CD4-positive, alpha-beta memory T cell (primary cell): ENCODE measurements at regions not wholly inside any gene's neighbourhood (a gene's known extent, or its start where the extent isn't known, plus 50 kb on each side); places are given as distances from the start of the nearest gene placed in this dataset.

Experiments used
- CTCF ChIA-PET: fragments of 350-600 bp; sonication (Branson Sonifier 250); formaldehyde crosslinking; loops from one replicate; lab custom pipeline; 2021; ENCODE audit warnings: inconsistent platforms; ENCODE audit not compliant: partially characterized antibody; lab: Charles Lee
- POLR2A ChIA-PET: fragments of 350-600 bp; sonication (Branson Sonifier 250); formaldehyde crosslinking; loops from one replicate; lab custom pipeline; 2021; ENCODE audit not compliant: partially characterized antibody; lab: Charles Lee
- DNase-seq, 5 donors: peaks; one replicate each; pipeline versions ENCODE4 v3.0.0 to v3.0.0-alpha.2; 2020 to 2022; ENCODE audit warnings: mixed read lengths in 1 of 5
- H3K27ac ChIP-seq: one replicate; pipeline ENCODE4 v1.7.0; 2013; ENCODE audit warnings: low read depth, low read length
- H3K27me3 ChIP-seq: 2 replicates; pipeline ENCODE4 v1.7.0; 2013; ENCODE audit warnings: mild to moderate bottlenecking, low read length, moderate library complexity; ENCODE audit not compliant: insufficient read depth
- H3K36me3 ChIP-seq: 2 replicates; pipeline ENCODE4 v1.7.0; 2013; ENCODE audit warnings: mild to moderate bottlenecking, low read length, moderate library complexity; ENCODE audit not compliant: insufficient read depth
- H3K4me1 ChIP-seq: 2 replicates; pipeline ENCODE4 v1.7.0; 2013; ENCODE audit warnings: mild to moderate bottlenecking, low read length, moderate library complexity; ENCODE audit not compliant: insufficient read depth
- H3K4me3 ChIP-seq, 2 donors: one replicate each; pipeline ENCODE4 v1.7.0; 2013; ENCODE audit warnings: low read length in 2 of 2, mild to moderate bottlenecking in 1 of 2
- H3K9me3 ChIP-seq, 2 donors: one replicate each; pipeline ENCODE4 v1.7.0; 2013; ENCODE audit warnings: low read length in 2 of 2, control low read depth in 1 of 2; ENCODE audit not compliant: control insufficient read depth in 1 of 2
- H3K27ac Mint-ChIP-seq, 7 donors: one replicate each; pipeline ENCODE4 v1.8.0; 2020 to 2021; ENCODE audit warnings: mixed read lengths in 7 of 7, mild to moderate bottlenecking in 6 of 7, inconsistent platforms in 3 of 7, moderate library complexity in 3 of 7
- H3K27me3 Mint-ChIP-seq, 2 donors: one replicate each; pipeline ENCODE4 v1.8.0; 2020 to 2021; ENCODE audit warnings: mixed read lengths in 2 of 2
- H3K36me3 Mint-ChIP-seq, 2 donors: one replicate each; pipeline ENCODE4 v1.8.0; 2020 to 2021; ENCODE audit warnings: mixed read lengths in 2 of 2, inconsistent platforms in 1 of 2, mild to moderate bottlenecking in 1 of 2
- H3K4me1 Mint-ChIP-seq, 4 donors: one replicate each; pipeline ENCODE4 v1.8.0; 2020 to 2021; ENCODE audit warnings: mixed read lengths in 4 of 4, mild to moderate bottlenecking in 1 of 4
- H3K4me3 Mint-ChIP-seq, 8 donors: one replicate each; pipeline ENCODE4 v1.8.0; 2020 to 2021; ENCODE audit warnings: mixed read lengths in 8 of 8, mild to moderate bottlenecking in 7 of 8, moderate library complexity in 6 of 8, inconsistent platforms in 3 of 8
- H3K9me3 Mint-ChIP-seq, 8 donors: one replicate each; pipeline ENCODE4 v1.8.0; 2020 to 2021; ENCODE audit warnings: mixed read lengths in 8 of 8, mild to moderate bottlenecking in 5 of 8, inconsistent platforms in 3 of 8, moderate library complexity in 1 of 8
- intact Hi-C: fragments of 100-400 bp; cut with micrococcal nuclease; formaldehyde crosslinking; loops from one replicate; pipeline ENCODE4 v1.15.1; 2023

DNA sequence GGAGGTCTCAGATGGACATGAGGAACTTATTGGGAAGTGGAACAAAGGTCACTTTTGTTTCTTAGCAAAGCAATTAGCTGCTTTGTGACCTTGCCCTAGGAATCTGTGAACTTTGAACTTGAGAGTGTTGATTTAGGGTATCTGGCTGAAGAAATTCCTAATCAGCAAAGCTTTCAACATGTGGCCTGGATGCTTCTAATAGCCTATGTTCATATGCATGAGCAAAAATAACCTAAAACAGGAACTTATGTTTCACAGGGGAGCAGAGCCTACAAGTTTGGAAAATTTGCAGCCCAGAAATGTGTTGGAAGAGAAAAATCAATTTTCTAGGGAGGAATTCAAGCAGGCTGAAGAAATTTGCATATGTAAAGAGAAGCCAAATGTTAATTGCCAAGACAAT lies 405.8 kb upstream of the SALL3 start:
- H3K4me3 ChIP-seq: no peak overlapping the region
- H3K4me1 ChIP-seq: no peaks in the 10 kb centered on the region
- POLR2A ChIA-PET: no interaction called here
- Mint-ChIP-seq H3K4me3 (no peak overlapping the region), H3K27ac (no peak overlapping the region), H3K27me3 (peaks cover 0 to 3% of the 10 kb centered on the region in 2 donors), H3K4me1 (no peaks in the 10 kb centered on the region), H3K9me3 (peaks cover 6 to 41% (median 25%) of the 10 kb centered on the region in 8 donors), H3K36me3 (no peaks in the 10 kb centered on the region)
- CTCF ChIA-PET: no interaction called here
- intact Hi-C loops: no loop called here
- H3K27ac ChIP-seq: no peak overlapping the region
- H3K27me3 ChIP-seq: no peaks in the 10 kb centered on the region
- peaks cover 0 to 4% of the 10 kb centered on the region in 2 donors for H3K9me3 ChIP-seq
- no peak for DNase-seq
- no peaks in the 10 kb centered on the region for H3K36me3 ChIP-seq

DNA sequence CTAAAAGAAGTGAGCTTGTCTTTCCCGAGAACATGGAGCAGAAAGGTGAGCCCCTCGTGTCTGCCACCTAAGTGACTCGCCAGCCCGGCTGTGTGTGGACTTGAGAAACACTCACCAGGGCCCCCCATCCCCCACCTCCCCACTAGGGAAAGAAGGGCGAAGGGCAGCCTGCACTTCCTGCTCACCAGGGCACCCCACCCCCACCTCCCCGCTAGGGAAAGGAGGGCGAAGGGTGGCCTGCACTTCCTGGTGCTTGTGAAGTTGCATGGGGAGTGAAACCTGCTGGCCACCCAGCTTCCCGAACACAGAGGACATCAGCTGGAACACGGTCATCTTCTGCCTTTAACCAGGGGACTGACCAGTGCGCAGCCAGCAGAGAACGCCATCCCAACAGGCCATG lies 402.7 kb upstream of the SALL3 start:
- POLR2A ChIA-PET: no interaction called here
- CTCF ChIA-PET: no interaction called here

DNA sequence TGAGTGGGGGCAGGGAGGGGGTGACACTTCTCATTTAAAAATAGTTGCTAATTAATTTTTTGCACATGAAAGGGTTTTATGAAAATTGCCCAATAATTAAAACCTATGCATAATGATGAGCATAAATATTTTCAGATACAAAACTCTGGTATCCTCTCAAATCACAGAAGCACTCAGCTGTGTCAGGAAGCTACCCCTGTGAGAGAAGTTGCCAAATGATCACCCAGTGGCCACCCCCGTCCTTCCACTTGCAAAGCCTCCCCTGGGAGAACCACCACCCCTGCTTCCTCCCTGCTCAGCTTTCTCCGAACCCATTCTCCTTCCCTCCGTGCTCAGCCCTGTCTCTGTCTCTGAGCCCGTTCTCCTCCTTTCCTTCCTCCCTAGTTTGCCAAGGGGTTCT lies 400.2 kb upstream of the SALL3 start:
- Mint-ChIP-seq H3K4me3 (no peak overlapping the region), H3K9me3 (peaks cover 2 to 15% (median 9%) of the 10 kb centered on the region in 8 donors), H3K36me3 (no peaks in the 10 kb centered on the region), H3K27ac (no peak overlapping the region), H3K4me1 (no peaks in the 10 kb centered on the region), H3K27me3 (peaks cover 0 to 3% of the 10 kb centered on the region in 2 donors)
- H3K27ac ChIP-seq: no peak overlapping the region
- intact Hi-C loops: no loop called here
- ChIA-PET POLR2A (no interaction called here), CTCF (no interaction called here)
- no peaks in the 10 kb centered on the region for H3K36me3 ChIP-seq
- H3K4me1 ChIP-seq: no peaks in the 10 kb centered on the region
- no peak for DNase-seq
- H3K4me3 ChIP-seq: no peak overlapping the region
- peaks cover 0 to 4% of the 10 kb centered on the region in 2 donors for H3K9me3 ChIP-seq
- H3K27me3 ChIP-seq: no peaks in the 10 kb centered on the region

More for the DNA sequence above, 402.7 kb upstream of the SALL3 start:
- Mint-ChIP-seq H3K27ac (no peak overlapping the region), H3K27me3 (peaks cover 0 to 3% of the 10 kb centered on the region in 2 donors), H3K9me3 (peaks cover 2 to 32% (median 20%) of the 10 kb centered on the region in 8 donors), H3K4me1 (no peaks in the 10 kb centered on the region), H3K36me3 (no peaks in the 10 kb centered on the region), H3K4me3 (no peak overlapping the region)
- Histone ChIP-seq H3K27ac (no peak overlapping the region), H3K36me3 (no peaks in the 10 kb centered on the region), H3K4me1 (no peaks in the 10 kb centered on the region), H3K4me3 (no peak overlapping the region), H3K27me3 (no peaks in the 10 kb centered on the region), H3K9me3 (peaks cover 0 to 4% of the 10 kb centered on the region in 2 donors)
- DNase-seq: no peak
- intact Hi-C loops: no loop called here

DNA sequence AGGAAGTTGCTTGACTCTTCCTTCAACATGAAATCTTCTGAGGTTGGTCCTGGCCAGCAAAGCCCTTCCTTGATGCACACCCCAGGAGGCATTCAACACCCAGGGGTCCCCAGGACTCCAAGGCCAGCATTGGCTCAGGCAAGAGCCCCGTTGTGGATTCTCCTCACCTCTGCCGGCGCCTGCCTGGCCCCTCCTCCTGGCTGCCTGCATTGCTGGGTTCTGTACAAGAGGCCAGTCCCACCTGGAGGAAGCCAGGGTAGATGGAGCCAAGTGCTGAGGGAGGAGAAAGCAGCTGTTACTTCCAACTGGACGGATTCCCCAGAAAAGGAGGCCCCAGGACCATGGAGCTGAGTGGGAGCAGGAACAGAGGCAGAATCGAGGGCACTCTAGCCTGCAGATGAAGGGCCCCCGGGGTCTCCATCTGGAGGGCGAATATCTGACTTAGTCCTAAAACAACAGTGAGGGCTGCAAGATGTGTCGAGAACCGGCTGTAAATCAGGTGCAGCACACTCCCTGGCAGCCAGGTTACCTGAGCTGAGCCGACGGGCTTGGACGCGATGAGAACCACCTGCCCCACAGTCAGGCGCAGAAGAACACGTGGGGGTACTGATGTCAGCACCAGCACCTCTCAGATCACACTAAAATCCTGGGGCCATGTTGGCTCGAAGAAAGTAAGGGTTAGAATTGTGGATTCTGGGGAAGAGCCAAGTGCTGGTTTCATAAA lies 399.6 kb upstream of the SALL3 start:
- no peak overlapping the region for H3K27ac Mint-ChIP-seq

DNA sequence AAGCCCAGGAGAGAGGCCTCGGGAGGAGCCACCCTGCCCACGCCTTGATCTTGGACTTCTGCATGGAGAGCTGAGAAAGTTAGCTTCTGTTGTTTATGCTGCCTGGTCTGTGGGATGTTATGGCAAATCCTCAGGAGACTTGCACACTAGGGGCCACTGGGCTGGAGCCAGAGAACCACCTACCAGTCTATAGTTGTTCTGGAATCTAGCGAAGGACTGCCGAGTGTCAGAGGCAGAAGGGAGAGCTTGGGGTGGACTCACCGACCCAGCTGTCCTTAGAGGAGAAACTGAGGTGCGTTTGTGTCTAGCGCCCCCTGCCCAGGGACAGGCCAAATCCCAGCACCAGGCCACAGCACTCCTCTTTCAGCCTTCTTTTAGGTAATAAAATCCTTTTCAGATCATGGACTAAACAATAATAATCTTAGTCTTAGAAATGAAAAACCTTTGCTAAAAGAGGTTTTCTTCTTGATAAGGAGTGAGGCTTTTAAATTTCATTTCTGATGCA lies 398.7 kb upstream of the SALL3 start:
- H3K27me3 ChIP-seq: no peaks in the 10 kb centered on the region
- H3K4me3 ChIP-seq: no peak overlapping the region
- DNase-seq: no peak
- peaks cover 0 to under 1% of the 10 kb centered on the region in 2 donors for H3K9me3 ChIP-seq
- no peaks in the 10 kb centered on the region for H3K36me3 Mint-ChIP-seq
- H3K9me3 Mint-ChIP-seq: peaks cover 0 to 7% (median 3%) of the 10 kb centered on the region in 8 donors
- no peaks in the 10 kb centered on the region for H3K27me3 Mint-ChIP-seq
- intact Hi-C loops: no loop called here
- H3K27ac Mint-ChIP-seq: no peak overlapping the region
- no peak overlapping the region for H3K4me3 Mint-ChIP-seq
- ChIA-PET CTCF (no interaction called here), POLR2A (no interaction called here)
- H3K4me1 ChIP-seq: no peaks in the 10 kb centered on the region
- H3K27ac ChIP-seq: no peak overlapping the region
- no peaks in the 10 kb centered on the region for H3K4me1 Mint-ChIP-seq
- no peaks in the 10 kb centered on the region for H3K36me3 ChIP-seq

More for the DNA sequence above, 399.6 kb upstream of the SALL3 start:
- H3K9me3 Mint-ChIP-seq: peaks cover 2 to 9% (median 5%) of the 10 kb centered on the region in 8 donors
- Histone ChIP-seq H3K27me3 (no peaks in the 10 kb centered on the region), H3K36me3 (no peaks in the 10 kb centered on the region), H3K9me3 (peaks cover 0 to 4% of the 10 kb centered on the region in 2 donors), H3K4me1 (no peaks in the 10 kb centered on the region), H3K4me3 (no peak overlapping the region), H3K27ac (no peak overlapping the region)
- intact Hi-C loops: no loop called here
- H3K27me3 Mint-ChIP-seq: peaks cover 0 to 2% of the 10 kb centered on the region in 2 donors
- no peak overlapping the region for H3K4me3 Mint-ChIP-seq
- H3K36me3 Mint-ChIP-seq: no peaks in the 10 kb centered on the region
- ChIA-PET CTCF (no interaction called here), POLR2A (no interaction called here)
- no peak for DNase-seq
- no peaks in the 10 kb centered on the region for H3K4me1 Mint-ChIP-seq

DNA sequence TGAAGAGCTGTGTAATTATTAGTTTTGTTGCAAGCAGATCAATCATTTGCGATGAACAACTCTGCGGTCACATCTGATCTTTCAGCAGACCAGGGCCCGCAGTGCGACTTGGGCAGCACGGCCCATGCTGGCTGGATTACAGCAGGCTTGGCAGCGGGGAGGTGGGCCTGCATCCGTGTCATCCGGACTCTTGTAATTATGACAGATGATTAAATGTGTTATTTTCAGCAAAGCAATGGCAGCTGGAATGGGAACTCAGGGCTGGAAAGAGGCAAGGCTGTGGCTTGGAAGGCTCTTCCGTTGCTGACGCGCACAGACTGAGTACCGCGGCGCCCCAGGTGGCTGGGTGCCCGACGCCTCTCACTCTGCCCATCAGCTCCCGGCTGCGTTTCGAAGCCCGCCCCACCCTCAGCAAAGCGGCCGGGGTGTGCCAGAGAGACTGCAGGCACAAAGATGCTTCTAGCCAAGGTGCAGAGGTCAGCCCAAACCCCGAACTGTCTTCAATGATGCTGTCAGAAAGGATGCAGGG lies 397.4 kb upstream of the SALL3 start:
- intact Hi-C loops: no loop called here
- Mint-ChIP-seq H3K9me3 (peaks cover 0 to 5% (median 1%) of the 10 kb centered on the region in 8 donors), H3K27me3 (no peaks in the 10 kb centered on the region), H3K4me3 (no peak overlapping the region), H3K4me1 (no peaks in the 10 kb centered on the region), H3K36me3 (no peaks in the 10 kb centered on the region), H3K27ac (no peak overlapping the region)
- Histone ChIP-seq H3K27me3 (no peaks in the 10 kb centered on the region), H3K27ac (no peak overlapping the region), H3K4me1 (no peaks in the 10 kb centered on the region), H3K36me3 (no peaks in the 10 kb centered on the region), H3K4me3 (no peak overlapping the region), H3K9me3 (no peaks in the 10 kb centered on the region)
- ChIA-PET POLR2A (no interaction called here), CTCF (no interaction called here)
- DNase-seq: no peak

DNA sequence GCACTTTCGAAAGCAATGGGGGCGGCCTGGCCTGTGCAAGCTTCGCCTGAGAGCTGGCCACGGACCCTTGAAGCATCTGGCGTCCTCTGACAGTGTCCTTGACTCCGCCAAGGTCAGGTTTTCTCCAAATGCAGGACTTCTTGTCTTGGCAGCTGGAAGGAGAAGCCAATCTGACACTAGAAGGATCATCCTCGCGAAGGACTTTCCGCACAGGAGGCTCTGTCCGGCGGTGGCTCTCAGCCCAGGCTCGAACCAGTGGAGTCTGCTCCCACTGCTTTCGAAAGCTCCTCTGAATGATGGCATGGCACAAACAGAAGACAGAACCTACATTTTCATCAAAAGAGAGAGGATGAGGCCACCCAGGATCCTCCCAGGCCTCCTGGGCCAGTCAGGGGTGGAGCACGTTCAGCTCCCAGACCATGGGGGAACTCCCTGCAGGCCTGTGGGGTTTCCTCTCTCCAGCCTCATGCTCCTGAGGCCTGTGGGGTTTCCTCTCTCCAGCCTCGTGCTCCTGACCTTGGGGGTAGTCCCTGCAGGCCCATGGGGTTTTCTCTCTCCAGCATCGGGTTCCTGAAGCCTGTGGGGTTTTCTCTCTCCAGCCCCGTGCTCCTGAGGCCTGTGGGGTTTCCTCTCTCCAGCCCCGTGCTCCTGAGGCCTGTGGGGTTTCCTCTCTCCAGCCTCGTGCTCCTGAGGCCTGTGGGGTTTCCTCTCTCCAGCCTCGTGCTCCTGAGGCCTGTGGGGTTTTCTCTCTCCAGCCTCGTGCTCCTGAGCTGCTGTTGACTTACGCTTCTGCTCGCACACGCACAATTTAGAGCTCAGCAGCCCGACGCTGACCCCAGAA lies 396.5 kb upstream of the SALL3 start:
- Mint-ChIP-seq H3K4me1 (no peaks in the 10 kb centered on the region), H3K27me3 (no peaks in the 10 kb centered on the region), H3K27ac (no peak overlapping the region), H3K4me3 (no peak overlapping the region), H3K9me3 (peaks cover 0 to 4% (median 0%) of the 10 kb centered on the region in 8 donors), H3K36me3 (no peaks in the 10 kb centered on the region)
- Histone ChIP-seq H3K9me3 (no peaks in the 10 kb centered on the region), H3K4me3 (no peak overlapping the region), H3K27ac (no peak overlapping the region), H3K4me1 (no peaks in the 10 kb centered on the region), H3K36me3 (no peaks in the 10 kb centered on the region), H3K27me3 (no peaks in the 10 kb centered on the region)
- no peak for DNase-seq
- POLR2A ChIA-PET: no interaction called here
- intact Hi-C loops: no loop called here
- CTCF ChIA-PET: no interaction called here
